Psoas muscle (tissue), 7 donors: ENCODE measurements at regions not wholly inside any gene's neighbourhood (a gene's known extent, or its start where the extent isn't known, plus 50 kb on each side); places are given as distances from the start of the nearest gene placed in this dataset.

Experiments
- ATAC-seq, 4 donors: fragments of 200-7000 bp; cut with Tn5 transposase; one replicate each; pipeline ENCODE4 v1.9.1; 2020; ENCODE audit warnings: moderate library complexity in 3 of 4, mild to moderate bottlenecking in 2 of 4
- DNase-seq, 2 donors: peaks; one replicate each; pipeline ENCODE4 v3.0.0-alpha.2; 2020
- H3K27ac ChIP-seq: fragments of 200-600 bp; one replicate; pipeline ENCODE4 v1.8.0; 2022
- H3K27me3 ChIP-seq, 3 donors: fragments of 200-600 bp in 1 of 3; one replicate each; pipeline versions ENCODE4 v1.6.1 to v1.8.0; 2013 to 2022; ENCODE audit warnings: low read length in 2 of 3, mild to moderate bottlenecking in 2 of 3, moderate library complexity in 1 of 3; ENCODE audit not compliant: insufficient read depth in 3 of 3
- H3K36me3 ChIP-seq, 2 donors: fragments of 200-600 bp in 1 of 2; one replicate each; pipeline versions ENCODE4 v1.6.1 to v1.8.0; 2013 to 2022; ENCODE audit warnings: low read depth in 1 of 2, mild to moderate bottlenecking in 1 of 2, moderate library complexity in 1 of 2; ENCODE audit not compliant: insufficient read depth in 1 of 2
- H3K4me1 ChIP-seq: fragments of 200-600 bp; one replicate; pipeline ENCODE4 v1.8.0; 2022
- H3K4me3 ChIP-seq: fragments of 200-600 bp; one replicate; pipeline ENCODE4 v1.8.0; 2022; ENCODE audit warnings: mild to moderate bottlenecking
- H3K9me3 ChIP-seq: fragments of 200-600 bp; one replicate; pipeline ENCODE4 v1.8.0; 2022
- WGBS, 3 donors: extraction: QIAGEN DNeasy Blood & Tissue Kit; methylation state at CpG; one replicate each; pipeline versions ENCODE4 v1.1.6 to v1.1.7; 2013; 5-methylcytosine and 5-hydroxymethylcytosine counted together
- intact Hi-C, 2 donors: fragments of 100-400 bp; cut with DNase I; formaldehyde crosslinking; loops; one replicate each; pipeline versions ENCODE4 v1.11.0 to v1.14.2; 2022
- TF ChIP-seq, protein P1 (sequence below): fragments of 200-600 bp; IDR thresholded peaks from one replicate; pipeline ENCODE4 v1.8.0; 2022; ENCODE audit warnings: antibody characterized with exemption
- donor health status: healthy with polysubstance abuse.
- donor health status: DM: no; HTN: no; CAD: no; lungs with moderate emphysema.
- donor health status: Bipolar disorder and iron deficiency.
- donor health status: healthy.
- donor health status: DM: yes; HTN: yes; CAD: no.
- donor health status: DM: no; HTN: no; CAD: no.
- donor health status: DM: yes; HTN: yes; CAD: no.

- WGBS, 3 donors = 24 to 30% (median 28%) methylated on average over 4 of the region's 4 CpGs
- TF ChIP-seq, protein P1, sequence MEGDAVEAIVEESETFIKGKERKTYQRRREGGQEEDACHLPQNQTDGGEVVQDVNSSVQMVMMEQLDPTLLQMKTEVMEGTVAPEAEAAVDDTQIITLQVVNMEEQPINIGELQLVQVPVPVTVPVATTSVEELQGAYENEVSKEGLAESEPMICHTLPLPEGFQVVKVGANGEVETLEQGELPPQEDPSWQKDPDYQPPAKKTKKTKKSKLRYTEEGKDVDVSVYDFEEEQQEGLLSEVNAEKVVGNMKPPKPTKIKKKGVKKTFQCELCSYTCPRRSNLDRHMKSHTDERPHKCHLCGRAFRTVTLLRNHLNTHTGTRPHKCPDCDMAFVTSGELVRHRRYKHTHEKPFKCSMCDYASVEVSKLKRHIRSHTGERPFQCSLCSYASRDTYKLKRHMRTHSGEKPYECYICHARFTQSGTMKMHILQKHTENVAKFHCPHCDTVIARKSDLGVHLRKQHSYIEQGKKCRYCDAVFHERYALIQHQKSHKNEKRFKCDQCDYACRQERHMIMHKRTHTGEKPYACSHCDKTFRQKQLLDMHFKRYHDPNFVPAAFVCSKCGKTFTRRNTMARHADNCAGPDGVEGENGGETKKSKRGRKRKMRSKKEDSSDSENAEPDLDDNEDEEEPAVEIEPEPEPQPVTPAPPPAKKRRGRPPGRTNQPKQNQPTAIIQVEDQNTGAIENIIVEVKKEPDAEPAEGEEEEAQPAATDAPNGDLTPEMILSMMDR = no peak
- intact Hi-C loops = no loop called here
- DNase-seq = no peak
- Histone ChIP-seq H3K4me3 (no peak overlapping the region), H3K27me3 (peaks cover 0 to 7% (median 0%) of the 10 kb centered on the region in 3 donors), H3K27ac (no peak overlapping the region), H3K4me1 (no peaks in the 10 kb centered on the region), H3K9me3 (no peaks in the 10 kb centered on the region), H3K36me3 (no peaks in the 10 kb centered on the region)
- no peak for ATAC-seq
Measured at GRCh38 chr15:59843609-59844008, 154.5 kb upstream of the BNIP2 start.

GRCh38 chr15:59841036-59841435 lies 151.9 kb upstream of the BNIP2 start:
- DNase-seq (no peak), ATAC-seq (no peak)
- 61 to 70% (median 62%) methylated on average over 4 of the region's 4 CpGs for WGBS, 3 donors
- no peaks in the 10 kb centered on the region for H3K4me1 ChIP-seq
- peaks cover 0 to 4% (median 3%) of the 10 kb centered on the region in 3 donors for H3K27me3 ChIP-seq
- TF ChIP-seq, protein P1 = no peak
- H3K4me3 ChIP-seq = no peak overlapping the region
- no peaks in the 10 kb centered on the region for H3K9me3 ChIP-seq
- H3K36me3 ChIP-seq = no peaks in the 10 kb centered on the region
- intact Hi-C loops = no loop called here
- no peak overlapping the region for H3K27ac ChIP-seq

- H3K27me3 ChIP-seq = peaks cover 0 to 4% (median 3%) of the 10 kb centered on the region in 3 donors
- 75 to 76% (median 75%) methylated on average over 2 of the region's 2 CpGs for WGBS, 3 donors
- no peaks in the 10 kb centered on the region for H3K9me3 ChIP-seq
- no peak overlapping the region for H3K4me3 ChIP-seq
- no peaks in the 10 kb centered on the region for H3K36me3 ChIP-seq
- DNase-seq (no peak), ATAC-seq (no peak)
- no peak overlapping the region for H3K27ac ChIP-seq
- TF ChIP-seq, protein P1 = no peak
- H3K4me1 ChIP-seq = no peaks in the 10 kb centered on the region
- intact Hi-C loops = no loop called here
Measured at GRCh38 chr15:59839906-59840305, 150.8 kb upstream of the BNIP2 start.

GRCh38 chr15:59838900-59839299 lies 149.8 kb upstream of the BNIP2 start:
- 40 to 58% (median 52%) methylated on average over 4 of the region's 4 CpGs for WGBS, 3 donors

DNA sequence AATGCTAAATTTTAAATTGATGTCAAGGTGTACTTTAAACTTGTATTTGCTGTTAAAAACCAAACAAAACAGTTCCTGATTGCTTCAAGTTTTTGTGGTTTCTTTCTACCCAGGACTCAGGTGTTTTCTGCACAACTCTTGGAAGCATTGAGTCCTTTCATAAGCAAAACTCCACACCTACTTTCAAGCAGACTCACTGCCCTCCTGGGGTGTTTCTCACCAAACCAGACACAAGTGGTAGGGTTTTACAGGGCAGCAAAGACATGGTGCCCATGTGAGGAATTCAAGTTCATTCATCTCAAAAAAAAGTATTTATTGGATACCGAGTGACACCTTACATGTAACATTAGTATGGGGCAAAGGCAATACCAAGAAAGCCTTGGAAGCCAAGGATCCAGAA lies 146.7 kb upstream of the BNIP2 start:
- 83 to 92% (median 91%) methylated on average over 1 of the region's 1 CpG for WGBS, 3 donors
- H3K4me1 ChIP-seq = no peaks in the 10 kb centered on the region
- intact Hi-C loops = no loop called here
- no peaks in the 10 kb centered on the region for H3K36me3 ChIP-seq
- peaks cover 0 to 4% (median 3%) of the 10 kb centered on the region in 3 donors for H3K27me3 ChIP-seq
- no peak for DNase-seq
- TF ChIP-seq, protein P1 = no peak
- H3K4me3 ChIP-seq = no peak overlapping the region
- no peaks in the 10 kb centered on the region for H3K9me3 ChIP-seq
- H3K27ac ChIP-seq = no peak overlapping the region
- no peak for ATAC-seq

More at GRCh38 chr15:59838900-59839299, 149.8 kb upstream of the BNIP2 start:
- DNase-seq (no peak), ATAC-seq (no peak)
- Histone ChIP-seq H3K27ac (no peak overlapping the region), H3K36me3 (no peaks in the 10 kb centered on the region), H3K4me3 (no peak overlapping the region), H3K9me3 (no peaks in the 10 kb centered on the region), H3K4me1 (no peaks in the 10 kb centered on the region), H3K27me3 (peaks cover 0 to 4% (median 3%) of the 10 kb centered on the region in 3 donors)
- TF ChIP-seq, protein P1 = no peak
- intact Hi-C loops = no loop called here
